ENCODE measurements at regions not wholly inside any gene's neighbourhood (a gene's known extent, or its start where the extent isn't known, plus 50 kb on each side); places are given as distances from the start of the nearest gene placed in this dataset.
A peak's percentile ranks its signal among the peaks of the same experiment; 100 is the strongest.

DNA sequence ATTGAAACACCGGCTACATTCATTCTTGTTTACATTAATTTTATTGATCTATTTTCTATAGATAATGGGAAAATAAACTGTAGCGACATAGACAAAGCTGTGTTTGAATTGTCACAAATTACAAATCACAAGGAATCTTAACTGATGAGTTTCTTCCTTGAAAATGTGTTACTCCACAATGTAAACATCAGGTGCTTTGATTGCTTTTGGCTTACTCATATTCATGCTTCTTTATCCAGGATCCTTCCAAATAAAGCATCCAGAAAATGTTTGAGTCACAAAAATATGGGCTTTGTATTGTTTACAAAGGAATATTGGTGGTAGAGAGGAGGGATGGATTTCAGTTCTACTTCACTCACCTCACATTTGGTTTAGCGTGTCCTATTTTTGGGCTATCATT, 64.0 kb downstream of the BMP2 start:
- ATAC-seq: no peak

DNA sequence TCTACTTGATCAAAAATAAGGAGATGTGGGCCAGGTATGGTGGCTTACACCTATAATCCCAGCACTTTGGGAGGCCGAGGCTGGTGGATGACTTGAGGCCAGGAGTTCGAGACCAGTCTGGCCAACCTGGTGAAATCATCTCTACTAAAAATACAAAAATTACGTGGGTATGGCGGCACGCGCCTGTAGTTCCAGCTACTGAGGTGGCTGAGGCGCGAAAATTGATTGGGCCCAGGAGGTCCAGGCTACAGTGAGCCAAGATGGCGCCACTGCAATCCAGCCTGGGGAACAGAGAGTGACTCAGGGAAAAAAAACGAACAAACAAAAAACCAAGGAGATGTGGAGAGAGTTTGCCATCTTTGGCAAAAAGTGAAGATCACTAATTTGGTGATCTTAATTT, 65.3 kb downstream of the BMP2 start:
- no peak for ATAC-seq

DNA sequence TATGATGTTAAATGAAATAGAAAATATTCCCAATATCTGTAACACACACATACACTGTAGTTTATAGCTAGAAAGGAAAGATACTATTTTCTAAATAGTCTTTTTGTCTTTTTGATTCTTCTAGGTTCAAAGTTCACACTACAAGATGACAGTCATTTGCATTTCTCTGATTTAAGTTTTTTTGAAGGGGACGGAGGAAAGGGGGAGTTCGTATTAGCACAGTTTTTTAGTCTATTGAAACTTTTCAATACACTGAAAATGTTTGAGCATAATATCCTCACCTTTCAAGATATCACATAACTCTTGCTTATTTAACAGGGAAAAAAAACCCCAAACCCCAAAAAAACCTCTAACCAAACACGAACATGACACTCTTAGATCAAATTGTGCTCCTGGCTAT, 68.1 kb downstream of the BMP2 start:
- ATAC-seq: no peak

DNA sequence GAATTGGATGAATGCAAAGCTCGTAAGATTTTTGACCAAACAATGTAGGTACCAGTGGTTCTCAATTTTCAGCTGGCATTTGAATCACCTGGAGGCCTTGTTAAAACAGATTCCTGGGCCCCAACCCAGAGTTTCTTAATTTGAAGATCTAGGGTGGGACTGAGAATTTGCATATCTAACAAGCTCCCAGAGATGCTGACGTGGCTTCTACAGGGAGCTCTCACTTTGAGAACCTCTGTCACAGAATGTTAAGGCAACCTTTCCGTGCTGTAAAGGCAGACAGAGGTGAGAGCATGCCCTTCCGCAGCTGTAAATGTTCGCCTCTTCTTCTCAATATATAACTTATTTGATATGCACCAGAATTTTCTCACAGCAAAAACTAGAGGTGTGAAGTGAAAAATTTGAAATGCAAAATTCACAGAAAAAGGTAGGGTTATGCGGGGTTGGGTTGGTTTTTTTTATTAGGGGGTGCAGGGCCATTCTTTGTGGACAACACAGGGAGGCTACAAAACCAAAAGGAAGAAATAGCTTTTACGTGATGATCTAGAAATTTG, 69.4 kb downstream of the BMP2 start:
- ATAC-seq: no peak

DNA sequence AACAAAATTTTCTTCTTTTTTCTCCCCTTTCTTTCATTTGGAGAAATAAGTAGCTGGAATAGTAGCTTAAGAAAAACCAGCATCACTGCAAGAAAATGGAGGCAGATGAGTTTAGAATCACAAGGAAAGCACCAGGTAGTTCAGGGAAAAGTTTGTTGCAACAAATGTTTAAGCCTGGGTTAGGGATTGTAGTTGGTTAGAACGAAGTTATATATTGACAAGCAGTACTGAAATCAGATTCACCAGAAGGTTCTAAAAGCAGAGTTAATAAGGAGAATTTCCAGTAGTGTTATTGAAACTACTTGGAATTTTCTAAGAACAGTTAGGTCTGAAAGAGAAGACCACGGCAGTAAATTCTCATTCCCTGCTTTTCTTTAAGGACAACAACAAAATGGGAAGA, 70.2 kb downstream of the BMP2 start:
- ATAC-seq: no peak

DNA sequence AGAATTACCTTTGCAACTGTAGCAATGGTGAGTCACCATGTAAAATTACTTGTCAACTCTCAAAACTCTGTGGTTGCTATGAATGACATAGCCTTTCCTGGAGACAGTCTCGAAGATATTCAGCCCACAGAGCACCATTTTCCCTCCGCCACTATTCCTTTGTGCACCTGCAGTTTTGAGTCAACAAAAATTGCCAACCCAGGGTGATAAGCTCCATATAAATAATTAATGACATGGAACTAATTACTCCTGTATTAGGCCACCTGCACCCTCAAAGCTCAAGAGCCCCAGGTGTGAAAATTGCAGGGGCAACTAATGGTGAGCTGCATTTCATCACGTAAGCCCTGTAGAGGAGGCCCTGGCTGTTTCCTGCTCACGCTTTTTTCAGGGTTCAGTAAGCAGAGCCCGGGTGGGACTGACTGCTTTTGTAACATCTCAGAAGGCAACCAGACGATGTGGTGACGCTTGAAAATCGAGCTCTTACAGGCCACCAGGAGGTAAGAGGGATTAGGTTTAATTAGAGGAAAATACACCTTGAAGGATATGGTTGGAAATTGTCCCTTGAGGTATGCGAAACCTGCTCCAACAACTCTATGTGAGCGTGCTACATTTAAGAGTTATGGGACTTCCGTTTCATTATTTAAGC, 70.8 kb downstream of the BMP2 start:
- no peak for ATAC-seq

DNA sequence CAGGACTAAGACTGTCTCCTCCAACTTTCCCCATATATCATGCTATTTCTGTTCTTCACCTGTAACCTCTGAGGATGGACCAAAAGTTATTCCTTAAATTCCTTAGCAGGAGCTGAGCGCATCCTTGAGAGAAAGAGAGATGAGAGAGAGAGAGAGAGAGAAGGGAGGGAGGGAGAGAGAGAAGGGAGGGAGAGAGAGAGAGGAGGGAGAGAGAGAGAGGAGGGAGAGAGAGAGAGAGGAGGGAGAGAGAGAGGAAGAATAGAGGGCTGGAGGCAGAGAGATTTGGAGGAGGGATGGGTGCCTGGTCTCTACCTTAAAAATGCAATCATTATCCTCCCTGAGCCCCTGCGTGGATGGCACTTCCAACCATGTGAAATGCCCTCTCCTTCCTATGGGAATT, 73.6 kb downstream of the BMP2 start:
- ATAC-seq: no peak

DNA sequence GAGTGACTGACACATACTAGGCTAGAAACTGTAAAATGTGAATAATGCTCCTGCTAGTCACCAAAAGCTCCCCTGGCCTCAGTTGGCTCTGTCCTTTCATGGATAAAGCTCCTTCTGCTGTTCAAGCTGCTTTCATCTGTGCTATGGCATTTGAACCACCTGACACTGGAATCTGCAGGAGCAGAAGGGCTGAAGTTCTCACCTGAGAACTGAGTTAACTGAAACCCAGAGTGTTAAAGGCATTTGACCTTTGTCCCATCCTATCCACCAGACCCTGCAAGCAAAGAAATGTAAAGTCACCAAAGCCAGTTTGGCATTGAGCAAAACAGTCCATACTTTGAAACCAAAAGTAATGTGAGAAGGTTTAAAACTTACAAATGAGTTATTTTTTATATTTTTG, 77.7 kb downstream of the BMP2 start:
- no peak for ATAC-seq

DNA sequence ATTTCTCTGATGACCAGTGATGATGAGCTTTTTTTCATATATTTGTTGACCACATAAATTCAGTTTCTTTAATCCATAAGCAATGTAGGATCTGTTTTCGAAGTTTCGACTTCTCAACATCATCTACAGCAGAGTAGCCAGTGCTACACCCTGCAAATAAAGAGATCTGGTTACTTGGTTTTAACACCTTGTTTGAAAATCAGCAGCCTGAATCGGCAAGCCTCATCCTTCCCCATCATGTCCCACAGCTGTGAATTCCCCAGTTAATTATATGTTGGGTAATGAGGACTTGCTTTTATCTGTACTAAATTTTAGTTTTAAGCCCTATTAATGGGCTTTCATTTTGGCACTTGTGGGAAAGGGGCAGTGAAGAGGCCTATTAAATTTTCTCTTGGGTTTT, 80.6 kb downstream of the BMP2 start:
- no peak for ATAC-seq

DNA sequence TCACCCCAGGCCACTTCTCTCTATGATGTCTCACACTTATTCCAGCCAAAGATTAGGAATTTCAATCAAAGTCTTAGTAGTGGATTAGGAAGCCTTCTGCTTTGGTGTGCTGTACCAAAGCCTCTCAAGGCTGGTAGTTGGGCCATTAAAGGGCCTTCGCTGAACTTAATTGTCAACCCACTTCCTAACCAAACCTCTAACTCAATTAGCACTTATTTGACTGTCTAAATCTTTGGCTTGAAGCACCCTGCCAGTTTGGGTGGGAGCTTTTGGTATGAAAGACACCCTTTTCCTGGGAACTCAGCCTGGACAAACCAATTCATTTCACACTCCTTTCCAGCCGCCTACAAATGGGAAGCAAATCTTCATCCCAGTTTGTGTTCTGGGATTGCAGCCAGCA, 81.5 kb downstream of the BMP2 start:
- ATAC-seq: no peak

DNA sequence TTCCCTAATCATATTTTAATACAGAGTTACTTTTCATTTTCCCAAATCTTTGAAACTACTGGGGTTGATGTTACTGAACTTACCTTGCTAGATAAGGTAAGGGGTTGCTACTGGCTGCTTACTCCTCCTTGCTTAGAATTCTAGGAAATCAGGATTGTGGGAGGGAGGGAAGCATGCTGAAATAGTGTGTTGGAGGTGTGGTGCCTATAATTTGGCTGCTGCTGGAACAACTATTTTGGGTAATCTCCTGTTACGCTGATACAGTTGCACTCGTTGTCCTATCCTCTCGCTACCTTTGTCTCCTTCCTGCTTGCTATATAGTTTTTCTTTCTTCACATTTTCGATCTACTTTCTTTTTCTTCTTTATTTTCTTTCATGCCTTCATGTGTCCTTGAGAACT, 83.7 kb downstream of the BMP2 start:
- ATAC-seq: no peak

DNA sequence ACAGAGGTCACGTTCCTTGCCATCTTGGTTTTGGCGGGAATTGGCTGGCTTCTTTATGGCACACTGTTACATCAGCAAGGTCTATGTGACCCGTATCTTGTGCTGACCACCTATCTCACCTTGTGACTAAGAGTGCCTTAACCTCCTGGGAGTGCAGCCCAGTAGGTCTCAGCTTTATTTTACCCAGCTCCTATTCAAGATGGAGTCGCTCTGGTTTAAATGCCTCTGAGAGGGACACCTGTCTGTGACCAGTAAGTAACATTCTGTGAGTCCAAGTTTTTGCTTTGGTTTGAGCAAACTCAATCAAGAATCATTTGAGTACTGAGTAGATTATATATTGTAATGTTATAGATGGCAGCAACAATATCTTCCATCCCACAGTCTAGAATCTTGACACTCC, 85.0 kb downstream of the BMP2 start:
- ATAC-seq: no peak

DNA sequence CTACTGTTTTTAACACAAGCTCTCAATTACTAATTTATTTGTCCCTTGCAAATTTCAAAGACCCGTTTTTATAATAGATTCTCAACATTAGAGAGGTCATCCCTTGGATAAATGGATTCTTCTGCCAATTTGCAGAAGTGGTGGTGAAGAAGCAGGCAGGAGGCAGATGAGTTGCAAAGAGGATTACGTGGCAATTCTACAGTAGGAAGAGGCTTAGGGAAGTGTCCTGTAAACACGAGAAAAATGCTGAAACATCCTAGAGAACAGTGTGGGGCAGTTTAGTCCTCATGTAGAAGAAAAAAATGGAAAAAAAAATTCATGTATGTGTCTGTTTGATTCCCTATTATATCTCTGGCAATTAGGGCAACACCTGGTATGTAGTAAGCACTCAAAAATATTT, 87.6 kb downstream of the BMP2 start:
- ATAC-seq: no peak

DNA sequence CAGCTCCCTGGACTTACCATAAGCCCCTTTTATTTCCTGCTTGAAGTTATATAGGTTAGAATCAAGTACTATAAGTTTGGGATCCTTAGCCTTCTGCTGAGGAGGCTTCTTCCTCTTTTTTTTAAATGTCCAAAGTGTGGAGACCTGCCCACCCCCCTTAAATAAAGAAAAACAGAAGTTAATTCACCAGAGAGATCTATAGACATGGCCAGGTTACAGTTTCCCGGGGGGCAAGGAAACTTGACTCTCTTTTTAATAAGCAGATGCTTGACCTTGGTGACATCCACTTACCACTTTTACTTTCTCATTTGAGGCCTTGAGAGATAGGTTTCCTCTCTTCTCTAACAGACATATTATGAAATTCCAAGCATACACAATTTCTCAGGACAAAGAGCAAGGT, 88.3 kb downstream of the BMP2 start:
- no peak for ATAC-seq

DNA sequence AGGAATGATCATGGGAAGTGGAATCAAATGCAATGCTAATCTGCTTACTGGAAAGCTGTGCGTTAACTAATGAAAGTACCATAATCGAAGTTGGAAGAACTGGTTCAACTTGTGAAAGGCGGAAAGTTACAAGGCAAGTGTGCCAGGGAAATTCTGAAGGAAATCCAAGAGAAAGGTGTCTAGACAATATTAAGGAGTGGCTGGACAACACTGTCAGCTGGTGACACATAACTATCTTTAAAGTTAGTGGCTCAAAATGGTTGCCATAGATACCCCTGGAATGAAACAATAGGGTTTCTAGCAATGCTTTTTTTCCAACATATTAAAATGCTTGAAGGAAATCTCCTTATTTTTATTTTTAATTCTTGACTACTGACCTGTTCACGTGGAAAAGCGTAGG, 90.4 kb downstream of the BMP2 start:
- peak; percentile 65 for ATAC-seq

DNA sequence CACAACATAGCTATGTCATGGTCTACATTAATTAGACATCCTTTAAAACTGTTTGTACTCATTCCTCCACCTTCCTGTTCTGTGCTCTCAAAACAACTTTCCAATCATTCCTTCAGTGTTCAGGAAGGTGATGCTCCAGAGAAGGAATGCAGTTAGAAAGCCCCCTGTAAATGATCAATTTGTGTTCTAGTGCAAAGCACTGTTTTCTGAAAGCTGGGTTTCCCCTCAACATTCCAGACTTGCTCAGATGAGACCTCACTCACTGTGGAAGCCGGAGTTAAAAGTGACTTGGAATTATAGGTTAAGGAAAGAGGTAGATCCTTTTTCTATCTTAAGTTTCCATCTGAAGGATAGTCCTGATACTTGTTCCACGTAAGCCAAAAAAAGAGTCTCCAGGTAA, 95.9 kb downstream of the BMP2 start:
- no peak for ATAC-seq

DNA sequence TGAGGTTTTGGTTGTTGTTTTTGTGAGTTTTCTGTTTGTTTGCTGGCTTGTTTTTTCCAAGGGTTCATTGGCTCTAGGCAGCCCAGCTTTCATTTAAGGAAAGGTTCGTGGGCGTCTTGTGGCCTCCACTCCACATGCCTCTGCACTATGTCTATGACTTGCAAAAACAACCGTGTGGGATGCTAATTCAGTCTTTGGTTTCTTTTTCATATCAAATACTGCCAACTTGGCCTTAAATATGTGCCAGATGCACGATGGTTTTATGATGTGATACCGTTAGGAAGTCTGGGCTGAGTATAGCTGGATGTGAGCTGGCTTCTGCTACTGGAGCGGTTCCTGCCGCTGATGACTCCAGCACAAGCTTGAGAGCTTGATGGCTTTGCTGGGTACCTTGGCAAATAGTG, 96.3 kb downstream of the BMP2 start:
- no peak for ATAC-seq

DNA sequence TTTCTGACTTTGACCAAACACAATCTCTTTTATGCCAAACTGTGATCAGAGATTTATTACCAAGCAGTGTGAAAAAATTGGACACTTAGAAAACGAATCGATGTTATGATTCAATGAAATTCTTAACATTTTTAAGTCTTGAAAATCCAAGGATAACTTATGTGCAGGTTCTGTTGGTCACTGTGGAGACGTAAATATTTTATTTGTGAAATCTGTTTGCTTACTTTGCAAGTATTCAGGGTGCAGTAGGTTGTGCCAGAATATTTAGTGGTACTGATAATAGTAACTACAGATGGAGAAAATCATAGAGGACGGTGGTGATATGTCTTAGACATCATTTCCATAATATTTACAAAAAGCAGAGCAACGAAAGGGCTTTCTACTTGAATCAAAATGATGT, 97.3 kb downstream of the BMP2 start:
- ATAC-seq: no peak

DNA sequence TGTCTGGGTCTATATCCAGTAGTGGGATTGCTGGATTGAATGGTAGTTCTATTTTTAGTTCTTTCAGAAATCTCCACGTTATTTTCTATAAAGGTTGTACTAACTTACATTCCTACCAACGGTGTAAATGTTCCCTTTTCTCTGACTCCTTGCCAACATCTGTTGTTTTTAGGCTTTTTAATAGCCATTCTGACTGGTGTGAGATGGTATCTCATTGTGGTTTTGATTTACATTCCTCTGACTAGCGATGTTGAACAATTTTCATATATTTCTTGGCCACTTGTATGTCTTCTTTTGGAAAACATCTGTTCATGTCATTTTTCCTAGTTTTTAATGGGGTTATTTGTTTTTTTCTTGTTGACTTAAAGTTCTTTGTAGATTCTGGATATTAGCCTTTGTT, 99.3 kb downstream of the BMP2 start:
- no peak for ATAC-seq

DNA sequence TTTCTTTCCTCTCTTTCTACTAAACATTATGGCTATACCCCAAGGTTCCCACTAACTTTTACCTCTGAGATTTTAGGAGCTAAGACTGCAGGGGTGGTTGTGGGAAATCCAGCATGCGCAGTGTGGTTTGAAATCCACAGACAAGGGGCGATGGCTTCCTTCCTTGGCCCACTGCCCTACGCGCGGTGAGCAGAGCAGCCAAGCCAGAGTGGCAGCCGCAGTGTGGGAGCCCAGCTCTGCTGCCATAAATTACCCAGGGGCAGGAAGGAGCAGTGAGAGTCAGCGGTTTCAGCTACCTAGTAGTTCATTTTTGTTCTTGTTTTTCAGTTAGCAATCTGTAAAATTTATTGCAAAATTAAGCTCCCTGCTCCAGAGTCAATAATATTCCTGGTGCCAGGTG, 101.4 kb downstream of the BMP2 start:
- no peak for ATAC-seq

DNA sequence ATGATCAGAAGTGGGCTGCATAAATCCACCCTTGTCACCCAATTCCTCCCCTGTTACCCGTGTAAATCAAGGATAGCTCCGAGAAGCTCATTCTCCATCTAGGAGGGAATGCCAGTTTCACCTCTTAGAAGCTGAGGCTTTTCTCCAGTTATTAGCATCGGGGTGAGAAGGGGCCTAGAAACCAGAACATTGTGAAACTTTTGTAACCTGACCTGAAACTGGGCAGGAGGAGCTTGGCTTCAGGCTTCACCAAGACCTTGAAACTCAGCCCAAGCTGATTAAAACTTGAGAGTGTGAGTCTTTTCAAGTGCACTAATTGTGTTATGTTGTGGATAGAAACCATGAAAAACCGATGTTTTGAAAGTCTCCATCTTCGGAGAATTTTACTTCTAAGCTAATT, 103.1 kb downstream of the BMP2 start:
- no peak for ATAC-seq

DNA sequence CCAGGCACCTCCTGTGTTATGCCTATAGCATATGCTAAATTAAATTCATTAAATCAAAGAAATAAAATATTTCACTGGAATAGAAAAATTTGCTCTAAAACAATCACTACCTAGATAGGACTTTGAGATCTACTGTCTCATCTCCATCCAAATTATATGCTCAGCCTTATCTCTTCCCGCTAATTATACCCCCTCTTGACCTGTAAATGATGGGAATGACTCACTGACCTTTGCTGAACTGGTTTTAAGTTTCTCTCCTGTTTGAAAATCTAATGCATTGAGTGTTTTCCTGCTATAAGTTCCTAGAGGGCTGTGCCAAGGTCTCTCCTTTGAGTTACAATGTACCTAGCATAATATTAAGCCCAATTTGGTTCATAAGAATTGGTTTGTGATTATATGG, 110.1 kb downstream of the BMP2 start:
- ATAC-seq: no peak

DNA sequence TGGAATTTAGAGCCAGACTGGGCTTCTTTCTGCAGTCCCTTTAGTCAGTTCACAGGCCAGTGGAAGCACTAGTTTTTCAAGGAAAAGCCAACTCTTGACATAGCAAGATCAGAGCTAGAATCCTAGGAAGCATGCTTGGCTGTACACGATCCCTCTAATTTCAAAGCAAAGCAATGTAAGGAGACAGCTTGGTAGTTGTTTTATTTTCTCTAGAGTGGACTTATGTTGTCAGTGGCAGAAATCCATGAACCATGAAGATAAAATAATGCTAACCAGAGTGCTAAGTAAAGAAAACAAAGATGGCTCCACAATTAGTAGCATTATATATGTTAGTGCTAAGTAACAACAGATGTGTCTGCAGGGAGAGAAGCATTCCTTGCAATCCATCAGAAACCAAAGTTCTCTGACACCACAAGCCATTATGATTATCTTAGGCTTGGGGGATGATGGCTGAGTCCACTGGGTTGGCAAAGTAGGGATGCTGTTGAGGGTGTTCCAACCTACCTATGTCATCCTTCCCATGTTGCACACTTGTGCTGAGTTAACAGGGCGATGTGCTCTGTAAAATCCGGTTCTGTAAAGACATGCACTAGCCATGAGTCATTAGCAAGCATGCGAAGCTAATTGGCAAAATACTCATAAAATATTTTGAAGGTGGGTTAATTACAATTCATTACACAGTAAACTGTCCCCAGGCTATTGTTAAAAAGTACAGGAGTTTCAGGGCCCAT, 115.2 kb downstream of the BMP2 start:
- peak; percentile 90 for ATAC-seq

DNA sequence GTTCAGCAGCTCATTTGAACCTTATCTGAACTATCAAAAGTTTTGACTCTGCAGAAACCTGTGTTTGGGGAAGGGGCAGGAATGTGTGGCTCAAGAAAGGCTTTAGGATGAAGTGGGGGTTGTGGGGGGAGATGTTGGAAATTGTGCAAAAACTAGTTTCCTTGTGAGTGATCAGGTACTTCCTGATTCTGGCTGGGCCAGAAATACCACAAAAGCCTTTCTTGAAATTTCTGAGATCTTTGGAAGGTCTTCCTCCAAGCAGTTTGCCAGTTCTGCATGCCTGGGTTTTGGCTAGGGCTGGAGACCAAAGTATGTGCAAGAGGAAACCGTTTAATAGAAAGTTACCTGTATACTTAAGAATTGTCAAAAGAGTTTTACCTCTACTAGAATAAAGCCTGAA, 116.6 kb downstream of the BMP2 start:
- ATAC-seq: no peak
